CD4-positive, alpha-beta T cell treated with Interleukin-17A for 1 hour (primary cell): ENCODE measurements at regions not wholly inside any gene's neighbourhood (a gene's known extent, or its start where the extent isn't known, plus 50 kb on each side); places are given as distances from the start of the nearest gene placed in this dataset.
"Not testable (repeated sequence)": the region's sequence is repeated elsewhere in the genome, so short reads cannot be mapped to it uniquely, and the experiment has no call there.

Experiments
- DNase-seq: peaks from one replicate; pipeline ENCODE4 v3.0.0-alpha.2; 2020

DNA sequence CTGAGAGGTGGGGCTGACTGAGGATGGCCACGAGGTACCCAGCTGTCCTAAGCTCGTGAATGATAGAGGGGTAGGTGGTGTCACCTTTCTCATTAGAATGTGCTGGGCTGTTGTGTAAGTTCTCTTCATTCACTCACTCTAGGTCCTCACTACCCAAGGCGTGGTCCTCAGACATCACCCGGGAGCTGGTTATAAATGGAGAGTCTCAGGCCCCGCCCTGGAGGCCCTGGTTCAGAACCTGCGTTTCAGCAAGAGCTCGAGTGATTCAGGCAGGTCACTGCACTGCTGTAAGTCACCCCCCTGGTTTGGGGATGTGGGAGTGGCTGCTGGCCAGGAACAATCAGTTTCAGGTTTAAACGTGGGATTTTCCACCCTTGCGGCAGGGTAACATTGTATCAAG, 139.8 kb downstream of the FOXL1 start:
- no peak for DNase-seq

DNA sequence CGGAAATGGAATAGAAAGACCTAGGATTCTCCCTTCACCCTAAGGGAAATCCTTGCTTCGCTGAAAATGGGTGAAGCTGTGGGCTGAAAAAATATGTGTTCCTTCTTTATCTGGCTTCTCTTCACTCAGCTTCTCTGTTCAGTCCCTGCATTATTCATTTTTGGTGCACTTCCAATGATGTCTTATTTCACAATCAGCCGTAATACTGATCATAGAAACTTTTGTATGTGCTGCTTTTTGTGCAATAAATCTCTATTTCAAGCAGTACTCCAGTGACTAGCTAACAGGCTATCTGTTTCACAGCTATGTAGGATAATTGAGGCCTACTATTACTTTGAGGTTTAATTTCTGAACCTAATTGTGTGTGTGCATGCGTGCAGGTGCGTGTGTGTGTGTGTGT, 144.6 kb downstream of the FOXL1 start:
- DNase-seq, result no peak

- no peak for DNase-seq
These were observed 145.3 kb downstream of the FOXL1 start for GRCh38 chr16:86723689-86724088.

DNA sequence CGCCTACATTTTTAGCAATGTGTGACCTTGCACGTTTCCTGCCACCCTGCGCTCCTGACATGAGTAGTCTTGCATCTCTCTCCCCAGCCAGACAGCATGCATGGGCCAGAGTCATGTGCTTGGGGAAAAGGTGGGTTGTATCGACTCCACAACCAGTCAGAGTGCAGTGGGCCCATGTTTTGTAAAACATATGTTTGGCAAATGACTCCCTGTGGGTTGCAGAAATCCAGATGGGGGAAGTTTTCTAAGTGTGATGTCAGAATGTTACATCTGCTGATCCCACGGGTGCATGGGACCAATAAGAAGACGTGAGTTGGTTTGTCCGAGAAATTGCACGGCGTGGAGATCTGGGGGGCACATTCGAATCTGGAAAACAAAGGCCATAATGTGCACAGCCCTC, 147.1 kb downstream of the FOXL1 start:
- DNase-seq, result no peak

- no peak for DNase-seq
These were observed 148.0 kb downstream of the FOXL1 start for GRCh38 chr16:86726340-86726739.

DNA sequence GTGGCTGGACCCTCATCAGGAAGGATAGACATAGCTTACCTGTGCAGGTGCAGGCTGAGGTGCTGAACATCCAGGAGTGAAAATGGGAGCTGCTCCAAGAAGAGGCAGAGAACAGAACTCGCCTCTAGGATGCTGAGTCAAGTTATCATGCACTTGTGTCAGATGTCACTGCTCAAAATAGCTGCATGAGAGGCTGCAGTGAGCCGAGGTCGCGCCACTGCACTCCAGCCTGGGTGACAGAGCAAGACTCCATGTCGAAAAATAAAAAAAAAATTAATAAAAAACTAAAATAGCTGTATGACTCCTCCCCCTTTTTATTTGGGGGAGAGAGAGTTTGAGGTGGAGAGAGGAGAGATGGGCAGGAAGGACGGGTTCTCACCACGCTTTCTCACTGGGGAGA, 148.8 kb downstream of the FOXL1 start:
- DNase-seq, result no peak

DNA sequence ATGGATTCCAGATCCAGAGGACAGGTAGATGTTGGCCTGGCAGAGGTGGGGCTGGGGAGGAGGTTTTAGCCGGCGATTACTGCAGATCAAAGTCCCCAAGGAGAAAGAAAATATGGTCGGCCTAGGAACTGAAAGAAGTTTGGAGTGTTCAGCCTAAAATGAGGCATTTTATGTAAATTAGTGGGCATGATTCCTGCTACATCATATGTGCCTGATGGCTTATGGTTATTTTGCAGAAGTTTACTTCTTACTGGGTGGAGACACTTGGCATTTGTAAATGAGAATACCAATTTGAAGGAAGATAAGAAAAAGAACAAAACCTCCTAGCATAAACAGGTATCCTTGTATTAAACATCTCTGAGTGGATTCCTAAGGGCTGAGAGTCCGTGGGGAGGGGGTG, 149.3 kb downstream of the FOXL1 start:
- no peak for DNase-seq

DNA sequence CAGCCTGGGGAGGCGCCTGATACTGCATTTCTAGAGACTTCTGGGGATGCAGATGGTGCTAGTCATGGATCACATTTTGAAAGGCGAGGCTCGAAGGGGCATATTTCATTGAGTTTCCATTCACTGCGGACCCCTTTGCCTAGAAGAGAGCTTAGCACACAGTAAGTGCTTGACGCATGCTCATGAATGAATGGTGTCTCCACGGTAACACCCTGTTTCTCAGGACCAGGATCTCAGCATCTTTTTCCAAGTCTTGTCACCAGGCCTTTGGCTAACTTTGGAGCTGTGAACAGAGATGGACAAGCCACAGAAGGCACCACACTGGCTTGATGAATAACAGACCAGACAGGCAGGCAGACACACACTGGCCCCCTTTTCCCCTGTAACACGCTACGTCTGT, 151.3 kb downstream of the FOXL1 start:
- DNase-seq, result no peak

- DNase-seq, result no peak
These were observed 151.7 kb downstream of the FOXL1 start for GRCh38 chr16:86730086-86730485.

DNA sequence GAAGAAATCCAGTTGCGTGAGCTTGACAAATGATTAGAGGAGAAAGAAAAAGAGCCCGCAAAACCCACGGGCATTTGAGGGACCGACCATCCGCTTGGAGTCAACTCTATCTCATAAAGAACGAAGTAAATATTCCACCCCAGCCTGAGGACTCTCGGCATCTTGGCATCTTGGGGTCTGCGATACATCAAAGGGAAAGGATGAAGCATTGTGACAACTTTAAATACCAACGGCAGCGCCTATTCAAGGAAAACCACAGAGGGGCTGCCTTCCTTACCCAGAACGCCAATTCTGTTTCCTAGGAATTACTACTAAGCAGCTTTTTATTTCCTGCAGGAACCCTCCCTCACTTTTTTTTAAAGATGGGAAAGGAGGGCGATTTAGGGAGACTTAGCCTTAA, 152.2 kb downstream of the FOXL1 start:
- no peak for DNase-seq

DNA sequence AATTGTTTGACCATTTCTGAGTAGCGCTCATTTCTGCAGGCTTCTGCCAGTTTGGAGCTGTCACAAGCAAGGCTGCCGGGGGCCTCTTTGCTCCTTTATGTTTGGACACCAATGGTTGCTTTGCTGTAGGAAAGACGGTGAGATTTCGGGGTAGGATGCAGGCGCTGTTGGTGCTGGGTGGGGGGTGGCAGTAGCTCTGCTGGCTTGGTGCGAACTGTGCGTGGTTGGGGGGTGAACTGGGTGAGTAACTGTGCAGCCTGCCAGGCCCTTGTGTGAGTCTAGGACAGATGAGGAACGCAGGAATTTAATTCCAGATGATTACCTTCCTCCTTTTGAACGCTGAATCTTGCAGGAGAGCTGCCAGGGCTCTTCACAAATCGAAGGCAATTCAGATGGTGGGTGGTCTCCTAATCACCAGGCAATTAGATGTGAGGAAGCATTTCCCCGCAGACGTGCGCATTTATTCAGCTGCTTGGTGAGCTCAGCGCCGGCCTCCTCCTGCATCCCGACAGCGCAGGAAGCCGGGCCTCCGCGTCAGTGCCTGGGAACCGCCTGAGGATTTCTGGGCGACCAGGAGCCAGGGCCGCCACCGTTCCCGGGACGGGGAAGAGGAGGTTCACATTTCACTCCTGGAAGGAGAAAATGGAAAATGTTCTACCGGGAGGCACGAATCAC, 154.4 kb downstream of the FOXL1 start:
- no peak for DNase-seq

GRCh38 chr16:86733546-86734254, 155.4 kb downstream of the FOXL1 start:
- no peak for DNase-seq

GRCh38 chr16:86734543-86735460, 156.5 kb downstream of the FOXL1 start:
- no peak for DNase-seq

DNA sequence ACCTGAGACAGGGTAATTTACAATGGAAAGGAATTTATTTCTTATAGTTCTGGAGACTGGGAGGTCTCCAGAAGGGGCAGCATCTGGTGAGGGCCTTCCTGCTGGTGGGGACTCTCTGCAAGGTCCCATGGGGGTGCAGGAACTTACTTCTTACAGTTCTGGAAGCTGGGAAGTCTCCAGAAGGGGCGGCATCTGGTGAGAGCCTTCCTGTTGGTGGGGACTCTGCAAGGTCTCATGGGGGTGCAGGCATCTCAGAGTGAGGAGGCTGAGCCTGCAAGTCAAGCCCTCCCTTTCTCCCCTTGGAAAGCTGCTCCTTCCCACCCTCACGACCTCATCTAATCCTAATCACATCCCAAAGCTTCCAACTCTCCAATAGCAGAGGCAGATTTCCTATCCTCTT, 157.4 kb downstream of the FOXL1 start:
- no peak for DNase-seq

- DNase-seq, result no peak
These were observed 158.2 kb downstream of the FOXL1 start for GRCh38 chr16:86736502-86736901.

- DNase-seq, result no peak
These were observed 158.7 kb downstream of the FOXL1 start for GRCh38 chr16:86737083-86737482.

DNA sequence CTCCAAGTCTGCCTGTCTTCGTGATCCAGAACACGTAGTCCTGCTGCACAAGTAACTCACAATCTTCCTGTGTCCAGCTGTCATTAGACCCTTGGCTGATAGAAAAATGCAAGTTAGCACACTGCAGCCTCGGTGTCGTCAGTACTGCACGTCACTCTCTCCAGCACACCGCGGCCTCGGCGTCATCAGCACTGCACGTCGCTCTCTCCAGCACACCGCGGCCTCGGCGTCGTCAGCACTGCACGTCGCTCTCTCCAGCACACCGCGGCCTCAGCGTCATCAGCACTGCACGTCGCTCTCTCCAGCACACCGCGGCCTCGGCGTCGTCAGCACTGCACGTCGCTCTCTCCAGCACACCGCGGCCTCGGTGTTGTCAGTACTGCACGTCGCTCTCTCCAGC, 160.0 kb downstream of the FOXL1 start:
- DNase-seq, result not testable (repeated sequence)

DNA sequence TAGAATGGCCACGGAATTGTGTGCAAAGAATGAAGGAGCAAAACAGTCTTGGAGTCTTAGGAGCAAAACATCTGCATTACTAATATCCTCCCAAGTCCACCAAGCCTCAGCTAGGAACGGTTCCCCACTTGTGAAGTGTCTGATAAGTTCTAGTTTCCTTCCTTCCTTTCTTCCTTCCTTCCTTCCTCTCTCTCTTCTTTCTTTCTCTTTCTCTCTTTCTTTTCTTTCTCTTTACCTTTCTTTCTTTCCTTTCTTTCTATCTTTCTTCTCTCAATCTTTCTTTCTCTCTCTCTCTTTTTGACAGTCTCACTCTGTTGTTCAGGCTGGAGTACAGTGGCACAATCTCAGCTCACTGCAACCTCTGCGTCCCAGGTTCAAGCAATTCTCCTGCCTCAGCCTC, 160.8 kb downstream of the FOXL1 start:
- DNase-seq, result no peak

- DNase-seq, result no peak
These were observed 161.5 kb downstream of the FOXL1 start for GRCh38 chr16:86739808-86740207.

- DNase-seq, result no peak
These were observed 161.9 kb downstream of the FOXL1 start for GRCh38 chr16:86740298-86740697.

DNA sequence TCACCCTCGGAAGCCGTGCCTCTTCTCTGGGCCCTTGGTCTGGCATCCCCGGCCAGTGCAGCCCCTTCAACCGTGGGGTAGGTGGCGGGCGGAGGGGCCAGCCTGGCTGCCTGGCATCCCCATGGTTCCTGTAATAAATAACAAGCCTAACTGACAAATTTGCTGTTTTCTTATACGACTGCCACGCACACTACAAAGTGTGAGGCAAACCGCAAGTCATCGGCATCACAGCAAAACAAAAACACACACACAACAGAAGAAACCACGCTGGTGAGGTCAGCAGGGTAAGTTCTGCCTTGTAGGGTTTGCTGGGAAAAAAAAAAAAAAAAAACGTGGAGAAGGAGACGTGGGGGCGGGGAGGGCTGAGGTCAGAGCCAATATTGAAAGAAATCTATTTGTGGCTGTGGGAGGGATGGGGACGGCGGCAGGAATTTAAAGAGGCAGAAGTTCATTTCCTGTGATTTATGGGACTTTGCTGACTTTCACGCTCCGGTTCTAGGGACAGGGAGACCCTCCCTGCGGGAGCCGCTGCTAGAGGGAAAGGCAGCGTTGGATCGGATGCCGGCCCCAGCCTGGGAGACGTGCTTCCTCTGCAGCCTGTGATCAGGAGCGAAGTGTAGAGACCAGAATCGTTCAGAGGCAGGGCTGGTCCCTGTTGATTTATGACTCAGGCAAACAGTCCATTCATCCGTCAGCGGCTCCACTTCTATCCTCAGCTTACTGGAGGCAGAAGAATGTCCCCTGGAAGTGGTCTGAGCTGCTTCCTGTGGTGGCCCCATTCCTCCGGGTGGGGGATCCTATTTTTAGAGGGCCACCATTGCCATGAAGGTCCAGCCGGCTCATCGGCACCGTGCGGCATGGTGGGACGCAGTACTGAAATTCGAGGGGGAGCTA, 162.8 kb downstream of the FOXL1 start:
- DNase-seq, result no peak

- DNase-seq, result no peak
These were observed 169.4 kb downstream of the FOXL1 start for GRCh38 chr16:86747761-86748160.

GRCh38 chr16:86748652-86749051, 170.3 kb downstream of the FOXL1 start:
- no peak for DNase-seq
